LNCAP (cell line): ENCODE measurements at regions not wholly inside any gene's neighbourhood (a gene's known extent, or its start where the extent isn't known, plus 50 kb on each side); places are given as distances from the start of the nearest gene placed in this dataset.

Experiments used
- CTCF ChIP-seq: fragments of 450-650 bp; IDR thresholded peaks from 2 replicates; pipeline ENCODE4 v1.5.1; 2017; ENCODE audit warnings: mild to moderate bottlenecking

- no peak for TF ChIP-seq CTCF
Observed at GRCh38 chr2:128506534-128506933, 187.9 kb upstream of the HS6ST1 start.

GRCh38 chr2:128510701-128511397 lies 192.2 kb upstream of the HS6ST1 start:
- TF ChIP-seq CTCF = no peak

GRCh38 chr2:128511731-128512378 lies 193.2 kb upstream of the HS6ST1 start:
- no peak for TF ChIP-seq CTCF

- no peak for TF ChIP-seq CTCF
Observed at GRCh38 chr2:128512379-128513115, 193.9 kb upstream of the HS6ST1 start.

GRCh38 chr2:128513116-128513960 lies 194.7 kb upstream of the HS6ST1 start:
- no peak for TF ChIP-seq CTCF

GRCh38 chr2:128513961-128514283 lies 195.3 kb upstream of the HS6ST1 start:
- no peak for TF ChIP-seq CTCF

GRCh38 chr2:128514555-128514955 lies 195.9 kb upstream of the HS6ST1 start:
- no peak for TF ChIP-seq CTCF
